ENCODE measurements at regions not wholly inside any gene's neighbourhood (a gene's known extent, or its start where the extent isn't known, plus 50 kb on each side); places are given as distances from the start of the nearest gene placed in this dataset.

- no peak for DNase-seq (ENCODE audit: low spot score)
These were observed 113.3 kb upstream of the RAD23B start for GRCh38 chr9:107169796-107170195.

DNA sequence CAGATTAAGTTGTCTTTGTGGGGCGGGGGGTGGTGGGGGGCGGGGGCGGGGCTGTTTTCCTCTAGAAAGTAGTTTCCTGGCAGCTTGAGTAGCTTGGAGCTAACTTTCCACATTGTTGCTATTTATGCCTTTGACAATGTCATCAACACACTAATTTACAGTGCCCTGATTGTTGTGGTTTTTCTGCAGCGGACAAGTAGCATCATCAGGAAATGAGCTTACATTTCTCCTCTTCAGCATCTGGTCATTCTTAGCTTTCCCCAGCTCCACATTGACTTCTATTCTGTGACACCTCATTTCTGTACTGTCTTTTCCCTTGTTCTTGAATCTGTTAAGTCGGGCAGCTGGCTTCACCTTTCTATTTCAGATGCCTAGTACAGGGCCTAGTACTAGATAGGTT, 112.3 kb upstream of the RAD23B start:
- no peak for DNase-seq (ENCODE audit: low spot score)

- DNase-seq (ENCODE audit: low spot score), result peak; percentile 75
These were observed 110.7 kb upstream of the RAD23B start for GRCh38 chr9:107172160-107172978.

DNA sequence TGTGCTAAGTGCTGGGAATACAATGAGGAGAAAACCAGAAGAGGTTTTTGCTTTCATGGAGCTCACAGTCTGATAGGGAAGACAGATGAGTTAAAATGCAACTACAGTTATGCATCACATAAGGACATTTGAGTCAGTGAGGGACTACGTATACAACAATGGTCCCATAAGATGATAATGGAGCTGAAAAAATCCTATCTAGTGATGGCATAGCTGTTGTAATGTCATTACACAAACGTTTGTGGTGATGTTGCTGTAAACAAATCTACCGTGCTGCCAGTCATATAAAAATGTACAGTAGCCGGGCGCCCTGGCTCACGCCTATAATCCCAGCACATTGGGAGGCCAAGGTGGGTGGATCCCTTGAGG, 110.1 kb upstream of the RAD23B start:
- DNase-seq (ENCODE audit: low spot score), result no peak

DNA sequence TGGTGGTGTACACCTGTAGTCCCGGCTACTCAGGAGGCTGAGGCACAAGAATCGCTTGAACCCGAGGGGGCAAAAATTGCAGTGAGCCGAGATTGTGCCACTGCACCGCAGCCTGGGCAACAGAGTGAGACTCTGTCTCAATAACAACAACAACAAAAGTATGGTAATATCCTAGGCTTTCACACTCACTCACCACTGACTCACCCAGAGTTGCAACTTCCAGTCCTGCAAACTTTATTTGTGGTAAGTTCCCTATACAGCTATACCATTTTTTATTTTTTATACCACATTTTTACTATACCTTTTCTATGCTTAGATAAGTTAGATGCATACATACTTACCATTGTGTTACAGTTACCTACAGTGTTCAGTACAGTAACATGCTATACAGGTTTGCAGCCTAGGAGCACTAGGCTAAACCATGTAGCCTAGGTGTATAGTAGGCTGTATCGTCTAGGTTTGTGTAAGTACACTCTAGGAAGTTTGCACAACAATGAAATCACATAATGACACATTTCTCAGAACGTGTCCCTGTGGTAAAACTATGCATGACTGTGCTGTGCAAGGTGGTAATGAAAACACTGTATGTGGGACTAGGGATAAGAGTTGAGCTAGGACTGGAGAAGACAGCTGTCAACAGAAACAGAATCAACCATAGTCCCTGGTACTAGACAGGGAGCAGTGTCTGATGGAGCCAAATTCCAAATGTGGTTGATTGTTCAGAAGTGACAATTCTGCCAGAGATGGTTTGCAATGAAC, 109.5 kb upstream of the RAD23B start:
- no peak for DNase-seq (ENCODE audit: low spot score)

GRCh38 chr9:107174441-107174840, 108.6 kb upstream of the RAD23B start:
- DNase-seq (ENCODE audit: low spot score), result no peak

- DNase-seq (ENCODE audit: low spot score), result no peak
These were observed 108.0 kb upstream of the RAD23B start for GRCh38 chr9:107175041-107175440.

- peak; percentile 24 for DNase-seq (ENCODE audit: low spot score)
These were observed 107.2 kb upstream of the RAD23B start for GRCh38 chr9:107175816-107176435.

- peak; percentile 67 for DNase-seq (ENCODE audit: low spot score)
These were observed 106.5 kb upstream of the RAD23B start for GRCh38 chr9:107176436-107177151.

- no peak for DNase-seq (ENCODE audit: low spot score)
These were observed 105.7 kb upstream of the RAD23B start for GRCh38 chr9:107177243-107177839.

GRCh38 chr9:107177857-107178256, 105.2 kb upstream of the RAD23B start:
- DNase-seq (ENCODE audit: low spot score), result no peak

GRCh38 chr9:107178293-107178692, 104.8 kb upstream of the RAD23B start:
- no peak for DNase-seq (ENCODE audit: low spot score)

DNA sequence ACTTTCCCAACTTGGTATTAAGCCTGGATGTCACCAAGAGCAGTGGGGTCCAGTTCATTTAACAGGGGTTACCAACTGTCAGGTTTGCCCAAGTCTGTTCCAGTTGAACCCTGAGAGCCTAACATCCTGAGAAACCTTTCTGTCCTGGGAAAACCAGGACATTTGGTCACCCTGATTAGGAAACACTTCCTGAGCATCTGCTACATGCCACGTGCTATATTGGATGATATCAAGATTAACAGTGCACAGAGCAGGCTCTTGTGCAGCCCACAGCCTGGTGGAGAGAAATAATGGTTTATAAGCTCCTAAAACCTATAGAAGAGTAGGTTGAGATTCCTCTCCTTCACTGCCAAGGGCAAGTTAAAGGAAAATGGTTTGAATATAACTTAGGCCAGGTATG, 102.9 kb upstream of the RAD23B start:
- DNase-seq (ENCODE audit: low spot score), result no peak

DNA sequence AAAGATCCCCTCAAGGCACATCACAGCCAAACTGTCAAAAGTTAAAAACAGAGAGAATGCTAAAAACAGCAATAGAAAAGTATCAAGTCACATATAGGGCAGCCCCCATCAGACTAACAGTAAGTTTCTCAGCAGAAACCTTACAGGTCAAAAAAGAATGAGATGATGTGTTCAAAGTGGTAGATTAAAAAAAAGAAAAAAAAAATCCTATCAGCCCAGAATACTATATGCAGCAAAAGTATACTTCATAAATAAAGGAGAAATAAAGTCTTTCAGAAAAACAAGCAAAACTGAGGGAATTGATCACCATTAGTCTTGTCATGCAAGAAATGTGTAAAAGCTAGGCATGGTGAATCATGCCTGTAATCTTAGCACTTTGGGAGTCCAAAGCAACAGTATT, 99.9 kb upstream of the RAD23B start:
- no peak for DNase-seq (ENCODE audit: low spot score)

DNA sequence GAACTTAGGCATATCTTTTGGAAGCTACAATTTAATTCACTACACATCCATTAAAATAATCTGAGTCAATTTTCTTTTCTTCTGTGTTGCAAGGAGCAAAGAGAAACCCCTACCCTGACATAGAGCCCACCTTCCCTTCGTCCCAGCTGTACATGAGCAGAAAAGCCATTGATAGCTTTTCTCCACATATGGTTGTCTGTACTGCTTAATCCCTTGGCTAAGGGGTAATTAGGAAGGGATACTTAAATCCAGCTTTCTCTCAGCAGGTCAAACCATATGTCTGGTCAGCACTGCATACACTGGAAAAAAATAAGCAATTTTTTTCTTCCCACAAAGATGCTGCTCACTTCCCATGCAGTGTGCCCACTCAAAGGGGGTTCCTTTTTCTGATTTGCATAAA, 94.7 kb upstream of the RAD23B start:
- DNase-seq (ENCODE audit: low spot score), result no peak

DNA sequence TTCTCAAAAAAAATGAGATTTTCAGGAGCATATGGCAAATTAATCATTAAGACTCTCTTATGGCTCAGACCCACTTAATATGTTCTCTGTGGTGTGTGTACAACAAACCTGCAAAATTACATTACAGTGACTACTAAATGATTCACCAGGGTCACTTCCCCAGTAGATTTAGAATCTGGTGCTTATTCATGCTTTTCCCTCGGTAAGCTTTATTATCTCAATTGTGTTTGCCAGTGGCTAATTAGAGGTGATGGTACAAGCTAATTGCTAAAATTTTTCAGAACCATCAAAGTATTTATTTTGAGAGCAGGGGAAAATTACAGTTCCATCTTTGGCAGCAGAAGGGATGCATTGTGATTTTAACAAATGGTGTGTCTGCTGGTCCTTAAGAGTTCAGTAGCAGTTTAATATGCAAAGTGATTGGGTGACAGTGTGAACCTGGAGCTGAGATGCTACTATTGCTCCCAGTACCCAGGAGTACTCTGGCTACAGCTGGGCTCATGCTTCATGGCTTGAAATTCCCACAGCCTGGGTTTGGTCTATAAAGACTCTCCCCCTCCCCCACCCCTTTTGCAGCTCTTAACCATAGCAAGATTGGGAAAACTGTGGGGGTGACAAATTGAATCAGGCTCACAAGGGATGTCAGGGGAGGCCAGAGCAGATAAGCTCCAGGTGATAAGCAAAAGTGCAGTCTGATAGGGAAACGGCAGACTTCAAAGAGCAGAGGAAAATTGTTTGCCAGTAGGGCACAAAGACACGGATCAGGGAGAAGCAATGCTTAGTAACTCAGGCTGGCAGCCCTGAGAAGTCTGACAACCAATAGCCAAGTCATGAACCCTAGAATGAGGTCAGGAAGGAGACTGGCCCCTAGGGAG, 92.8 kb upstream of the RAD23B start:
- peak; percentile 43 for DNase-seq (ENCODE audit: low spot score)

DNA sequence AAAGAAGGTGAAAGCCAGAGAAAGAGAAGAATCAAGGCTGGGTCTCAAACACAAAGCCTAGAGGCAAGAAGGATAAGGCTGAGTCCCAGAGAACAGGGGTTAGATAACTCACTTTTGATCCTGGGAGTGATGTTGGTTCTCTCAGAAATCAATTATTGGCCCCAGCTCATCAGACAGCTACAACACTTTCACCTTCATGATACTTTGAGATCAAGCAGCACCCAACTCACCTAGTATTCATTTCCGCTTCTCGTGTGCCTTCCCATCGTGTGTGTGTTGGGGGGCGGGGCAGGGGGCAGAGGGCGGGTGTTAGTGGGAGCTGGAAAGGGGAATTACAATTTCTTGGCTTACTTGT, 92.2 kb upstream of the RAD23B start:
- DNase-seq (ENCODE audit: low spot score), result no peak

- DNase-seq (ENCODE audit: low spot score), result no peak
These were observed 89.8 kb upstream of the RAD23B start for GRCh38 chr9:107193251-107193650.

- no peak for DNase-seq (ENCODE audit: low spot score)
These were observed 84.4 kb upstream of the RAD23B start for GRCh38 chr9:107198718-107199117.

DNA sequence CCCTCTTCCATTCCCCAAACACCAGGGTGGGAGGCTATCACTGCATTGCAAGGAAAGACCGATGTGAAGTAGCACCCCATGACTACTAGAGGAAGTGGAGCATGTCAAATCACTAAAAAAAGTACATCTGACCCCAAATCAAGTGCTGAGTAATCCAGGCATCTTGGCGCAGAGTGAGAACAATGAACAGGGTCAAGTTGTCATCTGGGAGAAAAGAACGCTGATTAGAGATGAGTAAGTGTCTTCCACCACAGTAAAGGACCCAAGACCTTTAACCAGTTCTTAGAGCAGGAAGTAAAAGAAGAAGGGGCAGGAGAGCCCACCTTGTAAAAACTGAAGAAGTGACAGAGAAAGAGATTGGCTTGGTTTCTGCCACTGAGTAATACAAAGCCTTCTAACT, 75.0 kb upstream of the RAD23B start:
- DNase-seq (ENCODE audit: low spot score), result peak; percentile 18

DNA sequence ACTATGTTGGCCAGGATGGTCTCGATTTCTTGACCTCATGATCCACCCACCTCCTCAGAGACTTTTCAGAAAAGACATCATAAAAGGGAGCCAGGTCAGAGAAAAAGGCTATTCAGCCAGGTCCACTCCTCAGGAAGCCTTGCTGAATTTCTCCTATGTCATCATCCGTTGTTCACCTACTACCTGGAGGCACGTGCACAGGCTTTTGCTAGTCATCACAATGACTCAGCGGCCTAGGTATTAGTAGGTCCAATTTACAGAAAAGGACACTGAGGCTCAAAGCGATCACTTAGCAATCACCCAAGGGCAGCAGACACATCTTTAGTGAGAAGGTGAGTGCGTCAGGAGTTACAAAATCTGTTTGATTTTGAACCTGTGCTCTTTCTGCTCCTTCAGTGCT, 72.3 kb upstream of the RAD23B start:
- no peak for DNase-seq (ENCODE audit: low spot score)

Data from AG20443 (cell line).